ENCODE measurements at regions not wholly inside any gene's neighbourhood (a gene's known extent, or its start where the extent isn't known, plus 50 kb on each side); places are given as distances from the start of the nearest gene placed in this dataset.

DNA sequence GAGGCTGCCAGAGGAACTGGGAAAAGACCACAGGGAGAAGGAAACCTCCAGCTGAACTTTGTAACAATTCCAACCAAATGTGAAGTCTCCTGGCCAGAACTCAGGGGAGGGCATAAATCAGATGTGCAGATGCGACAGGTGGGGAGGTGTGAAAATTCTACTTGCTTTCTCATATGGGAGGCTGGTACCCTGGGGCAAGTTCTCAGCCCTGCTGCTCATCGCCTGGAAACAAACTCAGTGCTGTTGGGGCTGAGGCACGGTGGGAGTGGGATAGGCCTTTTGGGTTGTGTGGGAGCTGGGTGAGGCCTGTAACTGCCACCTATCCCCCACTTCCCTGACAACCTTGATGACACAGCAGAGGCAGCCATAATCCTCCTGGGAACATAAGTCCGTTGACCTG lies 179.6 kb downstream of the ASB1 start:
- WGBS (ENCODE audit: low lambda C conversion rate) = 37% methylated on average over 3 of the region's 4 CpGs
- no peaks in the 10 kb centered on the region for H3K27me3 ChIP-seq (ENCODE audit: insufficient read depth)
- H3K79me2 ChIP-seq (ENCODE audit: insufficient read depth) = no peaks in the 10 kb centered on the region
- H3K36me3 ChIP-seq (replicated peaks in 1 of 2; ENCODE audit: control insufficient read depth in 1 of 2, insufficient read depth in 2 of 2, low read length in 1 of 2) = no peaks in the 10 kb centered on the region
- H3K9me2 ChIP-seq = no peaks in the 10 kb centered on the region
- no peak overlapping the region for H3K4me2 ChIP-seq
- DNase-seq = no peak
- no peak overlapping the region for H3K9ac ChIP-seq
- H3K27ac ChIP-seq (ENCODE audit: low read depth in 2 of 2, low read length in 1 of 2) = no peak overlapping the region
- H2AFZ ChIP-seq (ENCODE audit: low read depth) = no peak overlapping the region
- peaks cover 10% of the 10 kb centered on the region for H3K9me3 ChIP-seq
- H4K20me1 ChIP-seq (ENCODE audit: insufficient read depth) = no peaks in the 10 kb centered on the region
- ChIA-PET POLR2A (no interaction called here), CTCF (interaction anchor here (1.0 kb wide), 1 partner anchor 10 kb away, joined by 3 read pairs; no protein-coding TSS in a partner anchor)
- TF ChIP-seq JUND (IDR thresholded peaks at IDR 0.05) (no peak), RFX5 (IDR thresholded peaks at IDR 0.05; ENCODE audit: low read length) (no peak)
- H3F3A ChIP-seq (replicated peaks; ENCODE audit: insufficient read depth) = no peaks in the 10 kb centered on the region
- no peak overlapping the region for H3K4me3 ChIP-seq (ENCODE audit: low read depth in 2 of 2, low read length in 1 of 2)
- no peaks in the 10 kb centered on the region for H3K4me1 ChIP-seq (ENCODE audit: control insufficient read depth in 1 of 2, insufficient read depth in 2 of 2, low read depth in 1 of 2, low read length in 1 of 2)

DNA sequence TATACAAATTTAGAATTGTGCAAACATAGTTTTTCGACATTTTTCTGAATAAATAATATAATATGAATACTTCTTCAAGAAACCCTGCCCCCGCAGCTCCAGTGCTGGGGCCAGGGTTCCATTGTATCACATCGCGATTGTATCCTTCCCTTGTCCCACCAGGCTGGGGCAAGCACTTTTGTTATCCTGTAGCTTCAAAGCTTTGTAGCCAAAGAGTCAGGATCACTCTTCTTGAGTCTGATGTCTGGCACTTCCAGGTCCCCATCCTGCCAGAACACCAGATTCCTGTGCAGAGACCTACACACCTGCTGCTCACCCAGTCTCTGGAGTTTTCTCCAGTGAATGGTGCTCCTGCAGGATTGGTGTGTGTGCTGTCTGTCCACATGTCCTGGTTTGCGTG lies 186.9 kb downstream of the ASB1 start:
- H3K27ac ChIP-seq (ENCODE audit: low read depth in 2 of 2, low read length in 1 of 2) = no peak overlapping the region
- H3K4me1 ChIP-seq (ENCODE audit: control insufficient read depth in 1 of 2, insufficient read depth in 2 of 2, low read depth in 1 of 2, low read length in 1 of 2) = no peaks in the 10 kb centered on the region
- no peak overlapping the region for H2AFZ ChIP-seq (ENCODE audit: low read depth)
- TF ChIP-seq JUND (IDR thresholded peaks at IDR 0.05) = no peak
- TF ChIP-seq EP300 (IDR thresholded peaks at IDR 0.05; ENCODE audit: borderline replicate concordance in 1 of 2, low read depth in 1 of 2, low read length in 1 of 2) = no peak
- no peak for TF ChIP-seq ELF1 (IDR thresholded peaks at IDR 0.05)
- TF ChIP-seq YY1 (IDR thresholded peaks at IDR 0.05; ENCODE audit: low read depth) = no peak
- no peak for TF ChIP-seq EZH2phosphoT487 (IDR thresholded peaks at IDR 0.05; ENCODE audit: borderline replicate concordance, low read depth)
- TF ChIP-seq, protein P1, sequence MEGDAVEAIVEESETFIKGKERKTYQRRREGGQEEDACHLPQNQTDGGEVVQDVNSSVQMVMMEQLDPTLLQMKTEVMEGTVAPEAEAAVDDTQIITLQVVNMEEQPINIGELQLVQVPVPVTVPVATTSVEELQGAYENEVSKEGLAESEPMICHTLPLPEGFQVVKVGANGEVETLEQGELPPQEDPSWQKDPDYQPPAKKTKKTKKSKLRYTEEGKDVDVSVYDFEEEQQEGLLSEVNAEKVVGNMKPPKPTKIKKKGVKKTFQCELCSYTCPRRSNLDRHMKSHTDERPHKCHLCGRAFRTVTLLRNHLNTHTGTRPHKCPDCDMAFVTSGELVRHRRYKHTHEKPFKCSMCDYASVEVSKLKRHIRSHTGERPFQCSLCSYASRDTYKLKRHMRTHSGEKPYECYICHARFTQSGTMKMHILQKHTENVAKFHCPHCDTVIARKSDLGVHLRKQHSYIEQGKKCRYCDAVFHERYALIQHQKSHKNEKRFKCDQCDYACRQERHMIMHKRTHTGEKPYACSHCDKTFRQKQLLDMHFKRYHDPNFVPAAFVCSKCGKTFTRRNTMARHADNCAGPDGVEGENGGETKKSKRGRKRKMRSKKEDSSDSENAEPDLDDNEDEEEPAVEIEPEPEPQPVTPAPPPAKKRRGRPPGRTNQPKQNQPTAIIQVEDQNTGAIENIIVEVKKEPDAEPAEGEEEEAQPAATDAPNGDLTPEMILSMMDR (IDR thresholded peaks at IDR 0.05) = no peak
- TF ChIP-seq SIN3A (IDR thresholded peaks at IDR 0.05; ENCODE audit: borderline replicate concordance, low read depth, low read length) = no peak
- TF ChIP-seq, protein P2, sequence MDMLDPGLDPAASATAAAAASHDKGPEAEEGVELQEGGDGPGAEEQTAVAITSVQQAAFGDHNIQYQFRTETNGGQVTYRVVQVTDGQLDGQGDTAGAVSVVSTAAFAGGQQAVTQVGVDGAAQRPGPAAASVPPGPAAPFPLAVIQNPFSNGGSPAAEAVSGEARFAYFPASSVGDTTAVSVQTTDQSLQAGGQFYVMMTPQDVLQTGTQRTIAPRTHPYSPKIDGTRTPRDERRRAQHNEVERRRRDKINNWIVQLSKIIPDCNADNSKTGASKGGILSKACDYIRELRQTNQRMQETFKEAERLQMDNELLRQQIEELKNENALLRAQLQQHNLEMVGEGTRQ (IDR thresholded peaks at IDR 0.05; ENCODE audit: borderline replicate concordance, low read depth, low read length) = no peak
- TF ChIP-seq TAF1 (IDR thresholded peaks at IDR 0.05; ENCODE audit: borderline replicate concordance, low read depth, low read length) = no peak
- no peak for TF ChIP-seq TEAD4 (IDR thresholded peaks at IDR 0.05; ENCODE audit: borderline replicate concordance, insufficient read depth)
- TF ChIP-seq NRF1 (IDR thresholded peaks at IDR 0.05; ENCODE audit: low read depth, low read length) = no peak
- TF ChIP-seq FOSL2 (IDR thresholded peaks at IDR 0.05; ENCODE audit: borderline replicate concordance, low read depth) = no peak
- no peak for TF ChIP-seq RXRA (IDR thresholded peaks at IDR 0.05; ENCODE audit: borderline replicate concordance, low read depth)
- TF ChIP-seq GATA2 (CRISPR knock-in tag; IDR thresholded peaks at IDR 0.05) = no peak
- TF ChIP-seq GABPA (IDR thresholded peaks at IDR 0.05; ENCODE audit: low read depth) = no peak
- TF ChIP-seq, protein P3, sequence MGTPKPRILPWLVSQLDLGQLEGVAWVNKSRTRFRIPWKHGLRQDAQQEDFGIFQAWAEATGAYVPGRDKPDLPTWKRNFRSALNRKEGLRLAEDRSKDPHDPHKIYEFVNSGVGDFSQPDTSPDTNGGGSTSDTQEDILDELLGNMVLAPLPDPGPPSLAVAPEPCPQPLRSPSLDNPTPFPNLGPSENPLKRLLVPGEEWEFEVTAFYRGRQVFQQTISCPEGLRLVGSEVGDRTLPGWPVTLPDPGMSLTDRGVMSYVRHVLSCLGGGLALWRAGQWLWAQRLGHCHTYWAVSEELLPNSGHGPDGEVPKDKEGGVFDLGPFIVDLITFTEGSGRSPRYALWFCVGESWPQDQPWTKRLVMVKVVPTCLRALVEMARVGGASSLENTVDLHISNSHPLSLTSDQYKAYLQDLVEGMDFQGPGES (IDR thresholded peaks at IDR 0.05; ENCODE audit: low read depth, low read length) = no peak
- TF ChIP-seq SMC3 (IDR thresholded peaks at IDR 0.05; ENCODE audit: low read depth, low read length) = no peak
- TF ChIP-seq NFIC (IDR thresholded peaks at IDR 0.05; ENCODE audit: borderline replicate concordance) = no peak
- TF ChIP-seq CHD2 (IDR thresholded peaks at IDR 0.05; ENCODE audit: low read length, partially characterized antibody) = no peak
- TF ChIP-seq POLR2AphosphoS5 (IDR thresholded peaks at IDR 0.05; ENCODE audit: low read depth, low read length) = no peak
- H3K9ac ChIP-seq = no peak overlapping the region
- no peaks in the 10 kb centered on the region for H3K9me3 ChIP-seq
- H3F3A ChIP-seq (replicated peaks; ENCODE audit: insufficient read depth) = no peaks in the 10 kb centered on the region
- DNase-seq = no peak
- CTCF ChIA-PET = no interaction called here
- 71% methylated on average over 5 of the region's 5 CpGs for WGBS (ENCODE audit: low lambda C conversion rate)
- POLR2A ChIA-PET = no interaction called here
- H3K36me3 ChIP-seq (replicated peaks in 1 of 2; ENCODE audit: control insufficient read depth in 1 of 2, insufficient read depth in 2 of 2, low read length in 1 of 2) = no peaks in the 10 kb centered on the region
- H3K9me2 ChIP-seq = no peaks in the 10 kb centered on the region
- no peaks in the 10 kb centered on the region for H3K27me3 ChIP-seq (ENCODE audit: insufficient read depth)
- no peaks in the 10 kb centered on the region for H3K79me2 ChIP-seq (ENCODE audit: insufficient read depth)
- no peaks in the 10 kb centered on the region for H4K20me1 ChIP-seq (ENCODE audit: insufficient read depth)
- no peak overlapping the region for H3K4me3 ChIP-seq (ENCODE audit: low read depth in 2 of 2, low read length in 1 of 2)
- no peak overlapping the region for H3K4me2 ChIP-seq

All from SK-N-SH (cell line).